Keratinocyte (primary cell): ENCODE measurements at regions not wholly inside any gene's neighbourhood (a gene's known extent, or its start where the extent isn't known, plus 50 kb on each side); places are given as distances from the start of the nearest gene placed in this dataset.

Experiments used
- DNase-seq: peaks from one replicate; pipeline ENCODE4 v3.0.0-alpha.2; 2011; ENCODE audit warnings: low read depth, missing footprints, low spot score
- FAIRE-seq: peaks from 2 replicates; lab custom pipeline; 2011; peaks lifted over from hg19 to GRCh38; lab: Jason Lieb, UNC
- H2AFZ ChIP-seq: 2 replicates; pipeline ENCODE4 v1.6.0; 2012; ENCODE audit warnings: low read length, control low read depth, inconsistent platforms; ENCODE audit not compliant: control insufficient read depth
- H3K27ac ChIP-seq: 2 replicates; pipeline ENCODE4 v1.5.1; 2011; ENCODE audit warnings: low read length; ENCODE audit not compliant: control insufficient read depth, insufficient read depth
- H3K27me3 ChIP-seq: 3 replicates; pipeline ENCODE4 v1.6.0; 2011; ENCODE audit warnings: low read length; ENCODE audit not compliant: control insufficient read depth, insufficient read depth; ENCODE audit errors: extremely low read depth
- H3K36me3 ChIP-seq, 2 experiments: 2 replicates in 1 of 2; 3 replicates in 1 of 2; pipeline ENCODE4 v1.5.1; 2011; ENCODE audit warnings: low read length in 2 of 2, mild to moderate bottlenecking in 1 of 2; ENCODE audit not compliant: control insufficient read depth in 2 of 2, insufficient read depth in 2 of 2; ENCODE audit errors: extremely low read depth in 1 of 2
- H3K4me1 ChIP-seq: 3 replicates; pipeline ENCODE4 v1.5.1; 2011; ENCODE audit warnings: low read length; ENCODE audit not compliant: control insufficient read depth, insufficient read depth; ENCODE audit errors: extremely low read depth
- H3K4me2 ChIP-seq: 3 replicates; pipeline ENCODE4 v1.6.0; 2011; ENCODE audit warnings: low read depth, low read length; ENCODE audit not compliant: control insufficient read depth, insufficient read depth; ENCODE audit errors: extremely low read depth
- H3K4me3 ChIP-seq, 3 experiments: fragments of 200-600 bp in 1 of 3; sonication (generic) in 1 of 3; 2 replicates in 2 of 3; 3 replicates in 1 of 3; pipeline ENCODE4 v1.5.1; 2011 to 2016; ENCODE audit warnings: low read length in 3 of 3, mild to moderate bottlenecking in 3 of 3, control low read depth in 2 of 3, inconsistent platforms in 1 of 3, low read depth in 1 of 3, mixed read lengths in 1 of 3, mixed run types in 1 of 3, moderate library complexity in 1 of 3; ENCODE audit not compliant: control insufficient read depth in 2 of 3, insufficient read depth in 2 of 3; ENCODE audit errors: extremely low read depth in 1 of 3
- H3K79me2 ChIP-seq: 2 replicates; pipeline ENCODE4 v1.6.0; 2012; ENCODE audit warnings: low read length; ENCODE audit not compliant: control insufficient read depth, insufficient read depth
- H3K9ac ChIP-seq: 3 replicates; pipeline ENCODE4 v1.6.0; 2011; ENCODE audit warnings: low read length; ENCODE audit not compliant: control insufficient read depth, insufficient read depth; ENCODE audit errors: extremely low read depth
- H3K9me1 ChIP-seq: 3 replicates; pipeline ENCODE4 v1.6.0; 2011; ENCODE audit warnings: low read length; ENCODE audit not compliant: control insufficient read depth, insufficient read depth; ENCODE audit errors: extremely low read depth
- H3K9me3 ChIP-seq: 2 replicates; pipeline ENCODE4 v1.5.1; 2012; ENCODE audit warnings: low read depth, low read length; ENCODE audit not compliant: control insufficient read depth
- H4K20me1 ChIP-seq: 3 replicates; pipeline ENCODE4 v1.6.0; 2011; ENCODE audit warnings: low read length; ENCODE audit not compliant: control insufficient read depth, insufficient read depth; ENCODE audit errors: extremely low read depth
- CTCF ChIP-seq, 3 experiments: IDR thresholded peaks in 1 of 3; conservative IDR thresholded peaks in 1 of 3; optimal IDR thresholded peaks in 1 of 3; 2 replicates in 2 of 3; 3 replicates in 1 of 3; pipeline versions ENCODE3 to v1.5.1; 2011; ENCODE audit warnings: low read length in 3 of 3, mild to moderate bottlenecking in 3 of 3, moderate library complexity in 2 of 3, control low read depth in 1 of 3, inconsistent platforms in 1 of 3; ENCODE audit not compliant: insufficient read depth in 2 of 3; ENCODE audit errors: extremely low read depth in 1 of 3
- EZH2 ChIP-seq: IDR thresholded peaks from one replicate; pipeline ENCODE4 v1.6.1; 2012; ENCODE audit warnings: inconsistent platforms, mild to moderate bottlenecking, low read length, moderate library complexity
- dilution Hi-C: fragments of 300-500 bp; cut with MboI; formaldehyde crosslinking; loops from one replicate; pipeline ENCODE4 v1.7.0; 2020; ENCODE audit warnings: low sequenced_read_pairs; ENCODE audit not compliant: extremely low pct_ligation_motif_present

GRCh38 chr18:51345848-51346391 is 148.4 kb upstream of the MEX3C start:
- no peak for FAIRE-seq
- no peak overlapping the region for H3K4me2 ChIP-seq
- H4K20me1 ChIP-seq, result no peaks in the 10 kb centered on the region

DNA sequence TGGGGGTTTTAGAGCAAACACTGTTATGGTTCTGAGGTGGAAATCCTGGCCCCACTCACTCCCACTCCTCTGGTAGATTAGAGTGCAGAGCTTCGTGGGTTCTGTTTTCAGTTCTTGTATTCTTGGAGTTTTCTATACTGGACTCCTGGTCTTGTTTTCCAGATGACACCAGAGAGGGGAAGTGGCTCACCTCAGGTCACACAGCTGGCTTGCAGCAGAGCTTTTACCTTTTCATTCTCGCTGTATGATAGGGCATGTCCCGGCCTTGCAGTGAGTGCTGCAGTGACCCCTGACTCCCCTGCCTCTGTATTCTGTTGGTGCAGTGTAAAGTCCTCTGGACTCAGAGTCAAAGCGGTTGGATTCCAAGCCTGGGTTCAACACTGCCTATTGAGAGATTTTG is 148.9 kb upstream of the MEX3C start:
- Histone ChIP-seq H3K4me3 (no peak overlapping the region), H3K27ac (no peak overlapping the region)

More at GRCh38 chr18:51345848-51346391, 148.4 kb upstream of the MEX3C start:
- Histone ChIP-seq H3K27ac (no peak overlapping the region), H3K4me3 (no peak overlapping the region), H3K4me1 (peaks cover 12% of the 10 kb centered on the region), H3K79me2 (no peaks in the 10 kb centered on the region), H3K9me3 (no peaks in the 10 kb centered on the region), H3K9ac (no peak overlapping the region), H3K9me1 (no peaks in the 10 kb centered on the region), H2AFZ (no peak overlapping the region), H3K36me3 (no peaks in the 10 kb centered on the region), H3K27me3 (peaks cover 14% of the 10 kb centered on the region)
- TF ChIP-seq EZH2, result no peak
- no peak for TF ChIP-seq CTCF (optimal IDR thresholded peaks at IDR 0.05 in 1 of 3, IDR thresholded peaks at IDR 0.05 in 1 of 3, conservative IDR thresholded peaks at IDR 0.05 in 1 of 3; ENCODE audit: extremely low read depth in 1 of 3, insufficient read depth in 2 of 3, low read length in 3 of 3)
- no peak for DNase-seq
- dilution Hi-C loops, result no loop called here

More for the DNA sequence above, 148.9 kb upstream of the MEX3C start:
- Histone ChIP-seq H3K9ac (no peak overlapping the region), H3K27me3 (peaks cover 14% of the 10 kb centered on the region), H3K4me2 (no peak overlapping the region), H3K36me3 (no peaks in the 10 kb centered on the region), H2AFZ (no peak overlapping the region), H4K20me1 (no peaks in the 10 kb centered on the region), H3K4me1 (peaks cover 12% of the 10 kb centered on the region), H3K79me2 (no peaks in the 10 kb centered on the region), H3K9me1 (no peaks in the 10 kb centered on the region), H3K9me3 (no peaks in the 10 kb centered on the region)
- dilution Hi-C loops, result no loop called here
- DNase-seq (no peak), FAIRE-seq (no peak)
- TF ChIP-seq EZH2 (no peak), CTCF (optimal IDR thresholded peaks at IDR 0.05 in 1 of 3, IDR thresholded peaks at IDR 0.05 in 1 of 3, conservative IDR thresholded peaks at IDR 0.05 in 1 of 3; ENCODE audit: extremely low read depth in 1 of 3, insufficient read depth in 2 of 3, low read length in 3 of 3) (no peak)
